Mesenchymal stem cell (in vitro differentiated cells and primary cell): ENCODE measurements at regions not wholly inside any gene's neighbourhood (a gene's known extent, or its start where the extent isn't known, plus 50 kb on each side); places are given as distances from the start of the nearest gene placed in this dataset.

ENCODE experiments used
- DNase-seq: peaks from one replicate; pipeline ENCODE4 v3.0.0-alpha.2; 2013
- H2AFZ ChIP-seq: one replicate; pipeline ENCODE4 v1.6.1; 2013; ENCODE audit warnings: low read depth, mild to moderate bottlenecking, control low read depth, inconsistent platforms, low read length, moderate library complexity
- H2AK5ac ChIP-seq: 2 replicates; pipeline ENCODE4 v1.6.1; 2013; ENCODE audit warnings: low read length, moderate library complexity, mild to moderate bottlenecking, inconsistent platforms; ENCODE audit not compliant: severe bottlenecking
- H2BK120ac ChIP-seq: one replicate; pipeline ENCODE4 v1.6.1; 2013; ENCODE audit warnings: low read depth, mild to moderate bottlenecking, inconsistent platforms, low read length, moderate library complexity
- H2BK12ac ChIP-seq, 2 experiments: one replicate each; pipeline ENCODE4 v1.6.1; 2013; ENCODE audit warnings: inconsistent platforms in 2 of 2, low read length in 2 of 2, mild to moderate bottlenecking in 2 of 2, moderate library complexity in 2 of 2, control low read depth in 1 of 2
- H2BK15ac ChIP-seq: one replicate; pipeline ENCODE4 v1.6.1; 2013; ENCODE audit warnings: mild to moderate bottlenecking, low read depth, inconsistent platforms; ENCODE audit not compliant: poor library complexity, severe bottlenecking
- H2BK5ac ChIP-seq: 2 replicates; pipeline ENCODE4 v1.6.1; 2013; ENCODE audit warnings: low read depth, mild to moderate bottlenecking, low read length, control low read depth, inconsistent platforms; ENCODE audit not compliant: poor library complexity, severe bottlenecking
- H3K14ac ChIP-seq, 2 experiments: one replicate each; pipeline ENCODE4 v1.6.1; 2013; ENCODE audit warnings: inconsistent platforms in 2 of 2, low read length in 2 of 2, control low read depth in 1 of 2, mild to moderate bottlenecking in 1 of 2, moderate library complexity in 1 of 2
- H3K18ac ChIP-seq, 2 experiments: one replicate each; pipeline ENCODE4 v1.6.1; 2013; ENCODE audit warnings: inconsistent platforms in 2 of 2, low read length in 2 of 2, control low read depth in 1 of 2, low read depth in 1 of 2, mild to moderate bottlenecking in 1 of 2
- H3K23ac ChIP-seq, 2 experiments: one replicate each; pipeline ENCODE4 v1.6.1; 2013; ENCODE audit warnings: inconsistent platforms in 2 of 2, low read length in 2 of 2, mild to moderate bottlenecking in 2 of 2, moderate library complexity in 2 of 2, control low read depth in 1 of 2
- H3K27ac ChIP-seq: 2 replicates; pipeline ENCODE4 v1.5.1; 2013; ENCODE audit warnings: mild to moderate bottlenecking, moderate library complexity, low read length, control low read depth, inconsistent platforms; ENCODE audit not compliant: poor library complexity, severe bottlenecking
- H3K27me3 ChIP-seq, 2 experiments: 2 replicates each; pipeline versions ENCODE4 v1.6.1 to v1.7.0; 2013; ENCODE audit warnings: low read length in 2 of 2, mild to moderate bottlenecking in 2 of 2, moderate library complexity in 2 of 2, control low read depth in 1 of 2, inconsistent platforms in 1 of 2; ENCODE audit not compliant: control insufficient read depth in 1 of 2, insufficient read depth in 1 of 2
- H3K36me3 ChIP-seq, 2 experiments: 2 replicates each; pipeline versions ENCODE4 v1.6.1 to v1.7.0; 2013; ENCODE audit warnings: low read length in 2 of 2, control low read depth in 1 of 2, inconsistent platforms in 1 of 2, low read depth in 1 of 2, mild to moderate bottlenecking in 1 of 2; ENCODE audit not compliant: insufficient read depth in 2 of 2, control insufficient read depth in 1 of 2
- H3K4ac ChIP-seq, 2 experiments: one replicate each; pipeline ENCODE4 v1.6.1; 2013; ENCODE audit warnings: inconsistent platforms in 2 of 2, low read length in 2 of 2, mild to moderate bottlenecking in 2 of 2, moderate library complexity in 2 of 2, control low read depth in 1 of 2, low read depth in 1 of 2
- H3K4me1 ChIP-seq: 2 replicates; pipeline ENCODE4 v1.6.1; 2013; ENCODE audit warnings: low read depth, low read length, control low read depth; ENCODE audit not compliant: control insufficient read depth, insufficient read depth
- H3K4me2 ChIP-seq: 2 replicates; pipeline ENCODE4 v1.6.1; 2013; ENCODE audit warnings: low read length, mild to moderate bottlenecking, inconsistent platforms; ENCODE audit not compliant: poor library complexity, severe bottlenecking
- H3K4me3 ChIP-seq, 2 experiments: 2 replicates each; pipeline versions ENCODE4 v1.5.1 to v1.7.0; 2013; ENCODE audit warnings: low read length in 2 of 2, mild to moderate bottlenecking in 2 of 2, control low read depth in 1 of 2, low read depth in 1 of 2; ENCODE audit not compliant: insufficient read depth in 1 of 2
- H3K79me1 ChIP-seq: replicated peaks from 2 replicates; pipeline ENCODE4 v1.6.1; 2013; ENCODE audit warnings: mild to moderate bottlenecking, control low read depth, low read length, inconsistent platforms; ENCODE audit not compliant: poor library complexity, severe bottlenecking
- H3K9ac ChIP-seq: 2 replicates; pipeline ENCODE4 v1.7.0; 2013; ENCODE audit warnings: mild to moderate bottlenecking, low read length, moderate library complexity
- H3K9me3 ChIP-seq: 2 replicates; pipeline ENCODE4 v1.7.0; 2013; ENCODE audit warnings: mild to moderate bottlenecking, low read length; ENCODE audit not compliant: control insufficient read depth
- H4K8ac ChIP-seq: one replicate; pipeline ENCODE4 v1.6.1; 2013; ENCODE audit warnings: inconsistent platforms, mild to moderate bottlenecking, low read length, moderate library complexity
- H4K91ac ChIP-seq: one replicate; pipeline ENCODE4 v1.6.1; 2013; ENCODE audit warnings: mild to moderate bottlenecking, low read length, inconsistent platforms
- WGBS: methylation state at CpG from one replicate; pipeline ENCODE4 v1.1.7; 2013; ENCODE audit warnings: mixed read lengths; 5-methylcytosine and 5-hydroxymethylcytosine counted together

- no peak overlapping the region for H3K14ac ChIP-seq
- H3K4me1 ChIP-seq: no peaks in the 10 kb centered on the region
- H2BK12ac ChIP-seq: no peak overlapping the region
- peaks cover 9% of the 10 kb centered on the region for H3K9me3 ChIP-seq
- no peak overlapping the region for H2BK5ac ChIP-seq
- H3K4me2 ChIP-seq: no peak overlapping the region
- H3K27me3 ChIP-seq: peaks cover 0 to 29% of the 10 kb centered on the region in 2 experiments
- no peak overlapping the region for H3K18ac ChIP-seq
- 63% methylated on average over 4 of the region's 4 CpGs for WGBS
- H3K79me1 ChIP-seq: no peaks in the 10 kb centered on the region
- H3K4ac ChIP-seq: no peak overlapping the region
- no peak overlapping the region for H2AFZ ChIP-seq
- no peaks in the 10 kb centered on the region for H3K36me3 ChIP-seq
- H3K27ac ChIP-seq: no peak overlapping the region
- DNase-seq: no peak
- H4K91ac ChIP-seq: no peak overlapping the region
- no peak overlapping the region for H3K9ac ChIP-seq
- H2BK15ac ChIP-seq: no peak overlapping the region
- no peak overlapping the region for H4K8ac ChIP-seq
- H3K4me3 ChIP-seq: no peak overlapping the region
- no peak overlapping the region for H2BK120ac ChIP-seq
- H2AK5ac ChIP-seq: no peak overlapping the region
- no peak overlapping the region for H3K23ac ChIP-seq
Observed at GRCh38 chr5:175328176-175328575, 115.8 kb downstream of the DRD1 start.

- Histone ChIP-seq H3K14ac (no peak overlapping the region), H4K8ac (no peak overlapping the region), H2AK5ac (no peak overlapping the region), H3K4me1 (no peaks in the 10 kb centered on the region), H4K91ac (no peak overlapping the region), H3K4ac (no peak overlapping the region), H3K4me3 (no peak overlapping the region), H2BK120ac (no peak overlapping the region), H3K9me3 (no peaks in the 10 kb centered on the region), H3K36me3 (no peaks in the 10 kb centered on the region), H3K79me1 (no peaks in the 10 kb centered on the region), H2BK12ac (no peak overlapping the region), H2BK15ac (no peak overlapping the region), H3K27me3 (peaks cover 0 to 30% of the 10 kb centered on the region in 2 experiments), H2AFZ (no peak overlapping the region), H3K18ac (no peak overlapping the region), H3K27ac (no peak overlapping the region), H2BK5ac (no peak overlapping the region), H3K9ac (no peak overlapping the region), H3K4me2 (no peak overlapping the region), H3K23ac (no peak overlapping the region)
- DNase-seq: no peak
Observed at GRCh38 chr5:175325681-175326080, 118.3 kb downstream of the DRD1 start.

GRCh38 chr5:175321927-175322532 is 122.0 kb downstream of the DRD1 start:
- Histone ChIP-seq H2AK5ac (no peak overlapping the region), H2AFZ (no peak overlapping the region), H2BK12ac (no peak overlapping the region), H3K9ac (no peak overlapping the region), H3K36me3 (no peaks in the 10 kb centered on the region), H3K79me1 (no peaks in the 10 kb centered on the region), H3K9me3 (no peaks in the 10 kb centered on the region), H3K27me3 (peaks cover 0 to 8% of the 10 kb centered on the region in 2 experiments), H4K8ac (no peak overlapping the region), H2BK120ac (no peak overlapping the region), H3K23ac (no peak overlapping the region), H3K27ac (no peak overlapping the region), H4K91ac (no peak overlapping the region), H3K4me3 (no peak overlapping the region), H3K4me2 (no peak overlapping the region), H3K14ac (no peak overlapping the region), H2BK5ac (no peak overlapping the region), H2BK15ac (no peak overlapping the region), H3K4ac (no peak overlapping the region), H3K4me1 (no peaks in the 10 kb centered on the region), H3K18ac (no peak overlapping the region)
- DNase-seq: peak; percentile 2
- 0% methylated on average over 3 of the region's 3 CpGs for WGBS

DNA sequence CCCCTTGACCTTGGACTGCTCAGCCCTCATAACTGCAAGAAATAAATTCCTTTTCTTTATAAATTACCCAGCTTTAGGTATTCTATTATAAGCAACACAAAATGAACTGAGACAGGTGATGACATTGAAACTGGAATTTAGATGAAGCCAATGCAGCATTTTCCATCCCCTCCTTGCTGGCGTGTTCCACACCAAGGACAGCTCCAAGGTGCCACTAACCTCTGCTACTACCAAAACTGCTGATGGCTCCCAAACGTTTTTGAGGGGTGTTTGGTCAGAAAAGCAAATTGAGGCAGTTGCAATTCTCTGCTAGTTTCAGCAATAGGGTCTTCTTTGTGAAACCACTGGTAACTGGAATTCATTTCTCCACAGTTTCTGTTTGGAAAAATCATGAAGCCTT is 124.8 kb downstream of the DRD1 start:
- WGBS: no CpG with 5 or more reads among the region's 2 CpGs

More for the DNA sequence above, 124.8 kb downstream of the DRD1 start:
- Histone ChIP-seq H3K27me3 (peaks cover 0 to 35% of the 10 kb centered on the region in 2 experiments), H3K27ac (no peak overlapping the region), H3K9ac (no peak overlapping the region), H3K4me2 (no peak overlapping the region), H4K91ac (no peak overlapping the region), H3K4me1 (no peaks in the 10 kb centered on the region), H2BK12ac (no peak overlapping the region), H2AK5ac (no peak overlapping the region), H3K4me3 (no peak overlapping the region), H2BK15ac (no peak overlapping the region), H3K36me3 (no peaks in the 10 kb centered on the region), H3K79me1 (no peaks in the 10 kb centered on the region), H4K8ac (no peak overlapping the region), H3K18ac (no peak overlapping the region), H3K14ac (no peak overlapping the region), H2AFZ (no peak overlapping the region), H3K23ac (no peak overlapping the region), H3K4ac (no peak overlapping the region), H2BK5ac (no peak overlapping the region), H2BK120ac (no peak overlapping the region), H3K9me3 (peaks cover 5% of the 10 kb centered on the region)
- DNase-seq: no peak
